ENCODE measurements at regions not wholly inside any gene's neighbourhood (a gene's known extent, or its start where the extent isn't known, plus 50 kb on each side); places are given as distances from the start of the nearest gene placed in this dataset.

DNA sequence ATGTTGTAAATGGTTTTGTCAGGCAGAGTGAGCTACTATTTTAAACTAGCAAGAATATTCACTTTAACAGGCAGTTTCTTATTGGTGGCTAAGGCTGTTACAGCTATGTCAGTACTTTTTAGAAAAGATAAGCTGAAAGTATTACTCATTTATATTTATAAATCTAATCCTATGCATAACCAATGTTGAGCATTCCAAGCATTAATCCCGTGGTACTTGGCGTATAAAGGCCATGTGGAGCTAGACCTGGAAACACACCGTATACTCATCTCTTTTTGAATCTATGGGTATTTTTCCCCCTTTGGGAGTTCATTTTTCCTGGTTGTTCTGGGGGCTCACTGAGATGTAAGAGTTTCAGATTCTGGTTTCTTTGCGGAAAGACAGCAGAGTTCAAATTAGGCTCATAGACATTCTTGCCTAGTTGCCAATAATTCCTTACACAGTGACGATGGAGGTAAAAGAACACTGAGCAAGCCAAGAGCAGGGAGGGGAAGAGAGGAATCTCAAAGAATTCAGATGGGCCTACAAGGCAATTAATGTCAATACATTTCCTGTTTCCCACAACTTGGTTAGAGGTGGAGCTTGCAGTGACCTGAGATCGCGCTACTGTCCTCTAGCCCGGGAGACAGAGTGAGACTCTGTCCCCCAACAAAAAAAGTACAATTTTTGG, 211.5 kb downstream of the SOX4 start:
- DNase-seq (ENCODE audit: low read depth in 4 of 4, low spot score in 3 of 4), result no peak

DNA sequence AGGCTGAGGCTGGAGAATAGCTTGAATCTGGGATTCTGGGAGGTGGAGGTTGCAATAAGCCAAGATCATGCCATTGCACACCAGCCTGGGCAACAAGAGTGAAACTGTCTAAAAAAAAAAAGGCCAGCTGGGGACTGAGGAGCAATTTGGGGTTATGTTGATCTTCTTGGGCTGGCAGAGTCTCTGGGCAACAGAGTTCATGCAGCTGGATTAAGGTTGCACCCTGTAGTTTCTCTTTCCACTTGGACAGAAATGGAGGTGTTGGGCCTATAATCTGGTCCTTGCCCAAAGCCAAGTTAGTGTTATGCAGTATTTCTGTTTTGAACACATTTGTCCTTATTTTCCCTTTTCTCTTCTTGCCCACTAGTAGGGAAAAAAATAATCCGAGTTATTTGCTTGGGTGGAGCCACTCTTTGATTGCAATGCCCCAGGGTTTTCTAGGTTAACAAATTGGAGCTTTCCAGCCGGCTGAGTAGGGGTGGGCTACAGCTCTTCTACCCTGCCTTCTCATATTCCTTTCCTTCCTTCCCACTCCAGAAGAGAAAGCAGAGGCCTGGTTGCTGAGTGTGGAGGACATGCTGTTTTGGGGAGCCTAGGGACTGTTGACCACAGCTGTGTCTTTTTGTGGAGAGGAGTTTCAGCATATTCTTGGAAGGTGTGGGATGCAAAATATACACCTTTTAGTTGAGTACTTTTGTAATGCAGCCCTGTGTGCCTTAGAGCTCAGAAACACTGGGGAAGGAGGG, 213.9 kb downstream of the SOX4 start:
- DNase-seq (ENCODE audit: low read depth in 4 of 4, low spot score in 3 of 4), result no peak

DNA sequence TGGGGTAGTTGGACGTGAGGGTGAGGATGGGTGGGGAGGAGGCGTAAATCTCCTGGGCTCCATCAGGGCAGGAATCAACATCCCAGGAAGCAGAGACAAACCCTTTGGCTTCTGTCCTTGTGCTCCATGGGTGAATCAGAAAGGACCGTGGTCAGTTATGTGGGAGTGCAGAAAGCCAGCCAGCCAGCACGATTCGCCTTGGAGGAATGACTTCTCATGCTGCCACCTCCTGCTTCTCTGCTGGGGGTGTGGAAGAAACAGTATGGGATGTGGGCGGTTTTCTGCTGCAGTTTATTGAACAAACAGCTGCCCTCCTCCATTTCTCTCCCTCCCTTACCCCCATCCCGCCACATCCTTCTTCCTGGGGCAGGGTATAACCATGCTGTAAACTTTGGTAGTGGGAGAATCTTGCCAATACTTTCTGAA, 214.5 kb downstream of the SOX4 start:
- no peak for DNase-seq (ENCODE audit: low read depth in 4 of 4, low spot score in 3 of 4)

DNA sequence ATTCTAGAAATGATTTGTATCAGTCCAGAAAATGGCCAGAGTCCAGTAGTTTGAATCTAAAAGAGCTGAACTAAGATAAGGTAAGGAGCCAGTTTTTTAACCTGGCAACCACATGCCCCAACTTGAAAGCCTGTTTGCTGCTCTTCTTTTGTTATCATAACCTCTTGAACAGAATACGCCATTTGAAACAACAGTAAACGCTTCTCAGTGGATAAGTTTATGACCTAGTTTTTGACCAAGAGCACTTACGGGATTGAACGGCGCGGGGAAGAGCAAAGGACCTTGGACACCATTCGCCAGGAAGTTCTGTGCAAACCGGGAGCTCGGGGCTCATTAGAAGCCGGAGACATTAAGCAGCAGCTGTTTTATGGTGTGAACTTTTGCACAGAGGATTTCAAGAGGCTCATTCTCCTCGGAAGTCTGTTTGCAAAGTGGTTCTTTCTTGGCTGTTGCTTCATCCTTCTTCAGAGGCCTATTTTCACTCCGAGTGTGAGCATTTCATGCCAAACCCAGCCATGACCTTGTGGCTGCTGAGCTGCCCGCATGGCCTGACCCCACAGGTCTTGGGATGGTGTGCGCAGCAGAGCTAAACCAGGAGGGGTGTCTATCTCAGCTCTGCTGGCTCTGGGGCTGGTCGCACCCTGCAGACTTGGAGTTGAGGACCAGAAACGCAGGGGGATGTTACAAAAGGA, 215.1 kb downstream of the SOX4 start:
- DNase-seq (ENCODE audit: low read depth in 4 of 4, low spot score in 3 of 4), result no peak

DNA sequence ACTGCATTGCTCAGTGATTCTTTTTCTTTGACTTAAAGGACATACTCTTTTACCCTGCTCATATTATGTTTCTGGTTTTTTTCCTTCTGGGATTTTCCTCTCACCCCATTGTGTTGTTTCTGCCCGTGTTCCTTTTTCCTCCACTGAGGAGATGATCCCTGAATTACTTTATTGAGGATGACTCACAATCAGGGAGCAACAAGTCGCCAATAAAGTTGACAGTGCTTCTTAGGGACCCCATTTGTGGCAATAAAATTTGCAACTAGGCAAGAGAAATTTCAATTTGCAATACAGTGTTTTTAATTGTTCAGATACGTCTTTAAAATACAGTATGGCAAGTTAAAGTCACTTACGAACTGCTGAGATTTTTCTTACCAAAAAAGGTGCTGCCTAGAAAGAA, 217.9 kb downstream of the SOX4 start:
- DNase-seq (ENCODE audit: low read depth in 4 of 4, low spot score in 3 of 4), result no peak

DNA sequence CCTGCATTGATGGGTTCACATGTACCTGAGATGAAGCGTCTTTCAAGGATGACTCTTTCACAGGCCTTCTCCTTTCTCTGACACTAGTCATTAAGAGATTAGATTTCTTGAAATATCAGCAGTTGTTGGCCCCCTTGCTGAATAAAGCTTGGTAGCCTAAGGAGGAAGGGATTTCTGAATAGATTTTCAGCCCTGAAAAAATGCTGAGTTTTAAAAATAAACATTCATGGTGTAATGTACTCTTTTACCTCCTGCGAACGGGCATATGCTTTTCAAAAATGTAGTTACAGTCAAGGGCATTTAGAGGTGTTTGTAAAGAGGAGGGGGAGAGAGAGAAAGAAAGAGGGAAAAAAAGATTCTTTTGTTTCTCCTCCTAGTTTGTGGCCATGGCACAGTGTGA, 222.7 kb downstream of the SOX4 start:
- DNase-seq (ENCODE audit: low read depth in 4 of 4, low spot score in 3 of 4), result no peak

DNA sequence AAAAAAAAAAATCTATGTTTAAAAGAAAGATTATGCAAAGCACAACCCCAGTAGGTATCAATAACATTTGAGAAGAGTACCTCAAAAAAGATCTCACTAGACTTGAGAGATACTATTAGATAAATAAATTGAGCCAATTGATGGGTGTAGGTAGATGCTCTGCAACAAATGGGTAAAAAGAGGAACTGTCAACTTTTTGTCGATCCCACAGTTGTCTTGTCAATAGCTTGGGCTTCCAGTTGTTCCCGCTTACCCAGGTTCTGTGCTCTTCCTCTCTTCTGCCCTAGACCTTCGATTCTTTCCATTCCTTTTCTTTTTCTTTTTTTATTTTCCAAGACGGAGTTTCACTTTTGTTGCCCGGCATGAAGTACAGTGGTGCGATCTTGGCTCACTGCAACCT, 226.9 kb downstream of the SOX4 start:
- DNase-seq (ENCODE audit: low read depth in 4 of 4, low spot score in 3 of 4), result no peak

DNA sequence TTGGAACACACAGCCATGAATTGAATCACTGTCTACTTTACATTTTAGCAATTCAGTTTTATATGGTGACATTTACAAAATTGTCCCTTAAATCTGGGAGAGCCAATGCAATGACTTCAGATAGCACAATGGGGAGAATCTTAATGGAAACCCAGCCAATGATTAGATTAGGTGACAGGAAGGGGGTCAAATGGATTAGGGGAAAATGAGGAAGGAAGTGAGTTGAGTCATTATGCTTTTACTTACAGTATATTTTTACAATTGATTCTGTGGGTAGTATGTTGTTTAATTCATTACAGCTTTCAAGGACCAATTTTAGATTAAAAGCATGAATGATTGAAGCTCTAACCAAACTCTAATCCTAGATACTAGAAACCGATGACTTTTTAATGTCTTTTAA, 229.8 kb downstream of the SOX4 start:
- no peak for DNase-seq (ENCODE audit: low read depth in 4 of 4, low spot score in 3 of 4)

DNA sequence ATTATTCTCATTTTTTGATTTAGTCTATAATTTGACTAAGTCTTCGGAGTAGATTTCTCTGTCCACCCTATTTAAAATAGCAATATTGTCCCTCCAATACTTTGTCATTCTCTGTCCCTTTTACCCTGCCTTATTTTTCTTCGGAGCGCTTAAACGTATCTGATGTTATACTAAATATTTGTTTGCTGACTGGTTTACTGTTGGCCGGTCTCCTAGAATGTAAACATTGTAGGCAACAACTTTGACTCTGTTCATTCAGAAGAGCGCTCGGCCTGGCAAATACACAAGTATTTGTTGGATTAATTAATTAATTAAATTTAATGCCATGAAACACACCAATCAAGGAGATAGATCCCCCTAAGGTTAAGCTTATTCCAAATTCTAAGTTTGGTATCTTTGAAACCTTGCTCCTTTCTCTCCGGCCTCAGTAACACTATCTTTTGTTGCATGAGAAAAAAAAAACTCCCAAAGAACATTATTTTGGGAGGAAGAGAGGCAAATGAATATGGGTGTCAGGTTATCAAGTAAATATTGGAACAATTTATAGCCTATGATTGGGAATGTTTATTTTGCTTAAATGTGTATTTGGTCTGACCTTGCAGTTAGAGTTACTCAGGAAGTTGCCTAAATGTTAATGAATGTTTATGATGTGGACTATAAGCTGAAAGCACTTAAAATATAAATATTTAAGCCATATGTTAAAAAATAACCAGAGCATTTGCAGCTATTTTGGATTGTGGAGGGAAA, 231.1 kb downstream of the SOX4 start:
- no peak for DNase-seq (ENCODE audit: low read depth in 4 of 4, low spot score in 3 of 4)

DNA sequence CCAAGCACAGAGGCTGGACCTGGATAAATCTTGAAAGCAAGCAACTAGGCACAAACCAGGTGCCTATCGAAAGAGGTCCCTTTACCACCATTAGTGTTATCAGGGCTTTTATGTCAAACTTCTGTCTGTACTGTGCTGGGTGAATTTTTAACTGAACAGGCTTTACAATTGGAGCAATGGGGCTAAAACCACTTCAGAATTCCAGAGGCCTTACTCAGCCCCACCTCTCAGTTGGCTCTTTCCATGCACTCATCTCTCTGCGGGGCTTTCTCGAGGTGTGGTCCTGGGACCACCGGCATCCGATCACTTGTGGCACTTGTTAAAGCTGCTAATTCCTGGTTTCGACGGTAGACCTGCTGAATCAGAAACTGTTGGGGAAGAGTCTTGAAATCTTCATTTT, 232.5 kb downstream of the SOX4 start:
- DNase-seq (ENCODE audit: low read depth in 4 of 4, low spot score in 3 of 4), result no peak

DNA sequence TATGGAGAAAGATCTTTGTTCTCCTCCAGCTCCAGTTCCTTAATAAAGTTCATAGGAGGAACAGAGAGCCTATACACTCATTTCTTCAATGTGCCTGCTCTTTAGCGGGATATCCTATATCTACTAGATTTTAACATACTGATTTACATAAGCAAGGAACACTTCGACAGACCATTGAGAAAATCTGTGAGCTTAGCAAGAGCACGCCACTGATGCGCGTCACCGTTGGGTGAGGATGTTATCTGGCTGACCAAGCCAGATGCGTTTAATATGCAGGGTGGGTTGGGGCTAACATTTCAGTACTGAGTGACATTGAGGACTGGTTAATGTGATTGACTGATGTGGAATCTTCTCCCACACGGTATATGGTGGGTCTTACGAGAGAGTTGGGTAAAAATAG, 233.4 kb downstream of the SOX4 start:
- no peak for DNase-seq (ENCODE audit: low read depth in 4 of 4, low spot score in 3 of 4)

DNA sequence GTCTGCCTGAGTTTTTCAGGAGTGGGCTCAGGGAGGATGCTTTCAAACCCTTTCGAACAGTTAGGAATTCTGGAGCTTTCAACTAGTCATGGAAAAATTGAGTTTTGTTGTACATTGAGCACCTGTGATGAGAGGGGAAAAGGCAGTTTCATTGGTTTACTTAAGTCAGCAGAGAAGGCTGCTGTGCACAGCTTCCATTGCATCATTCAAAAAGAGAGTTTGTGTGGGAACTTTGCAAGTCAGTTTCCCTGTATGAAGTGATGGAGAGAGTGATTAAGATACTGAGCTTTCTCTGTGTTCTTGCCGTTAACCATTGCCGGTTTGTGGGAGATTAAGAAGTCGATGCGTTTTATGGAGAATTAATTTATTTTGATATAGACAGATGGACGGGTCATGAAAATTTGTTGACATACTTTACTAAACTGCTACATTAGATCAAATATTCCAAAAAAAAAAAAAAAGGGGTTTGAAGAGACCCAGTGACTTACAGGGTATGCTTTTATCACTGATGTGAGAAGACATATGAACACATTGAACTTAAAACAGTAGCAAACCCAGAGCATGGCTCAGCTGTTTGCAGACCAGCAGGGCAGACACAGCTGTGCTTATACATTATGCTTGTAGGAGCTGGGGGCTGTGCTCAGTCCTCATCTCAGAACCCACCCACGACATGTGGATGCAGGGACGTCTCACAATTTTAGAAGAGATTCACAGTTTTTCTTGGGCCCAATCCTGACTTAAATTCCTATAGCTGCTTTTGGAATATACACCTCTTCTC, 234.1 kb downstream of the SOX4 start:
- DNase-seq (ENCODE audit: low read depth in 4 of 4, low spot score in 3 of 4), result no peak

DNA sequence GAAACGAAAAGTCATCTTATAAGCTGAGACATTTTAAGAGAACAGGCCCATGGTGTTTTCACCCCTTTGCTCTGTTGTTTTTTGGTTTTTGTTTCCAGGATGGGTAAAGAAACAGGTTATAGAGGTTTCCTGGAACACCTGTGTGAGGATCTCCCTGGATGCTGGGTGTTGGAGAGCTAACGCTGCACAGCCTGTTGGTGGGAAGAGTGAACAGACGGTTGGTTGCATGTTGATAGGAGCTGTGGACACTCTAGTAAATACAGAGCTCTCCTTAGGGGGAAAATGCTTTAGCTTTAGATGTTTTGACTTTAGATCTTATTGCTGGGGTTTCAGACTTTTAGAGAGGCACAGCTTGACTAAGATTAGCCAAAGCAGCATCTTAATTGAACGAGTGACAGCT, 235.2 kb downstream of the SOX4 start:
- DNase-seq (ENCODE audit: low read depth in 4 of 4, low spot score in 3 of 4), result no peak

DNA sequence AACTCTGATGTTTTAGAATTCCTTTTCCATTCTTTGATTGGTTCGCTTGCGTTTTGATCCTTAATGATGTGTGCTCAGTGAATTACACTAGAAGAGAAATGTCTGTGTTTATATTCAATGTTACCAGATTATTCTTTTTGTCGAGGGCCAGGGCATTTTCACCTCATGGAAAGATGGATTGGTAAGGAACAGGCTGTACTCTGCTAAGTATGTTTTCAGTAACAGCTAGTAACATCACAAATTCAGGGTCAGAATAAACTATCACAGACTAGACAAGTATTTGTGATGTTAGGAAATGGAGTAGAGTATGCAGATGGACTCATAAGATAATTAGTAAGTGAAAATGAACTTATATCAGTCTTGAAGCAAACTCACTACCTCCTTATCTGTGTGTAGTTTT, 235.6 kb downstream of the SOX4 start:
- DNase-seq (ENCODE audit: low read depth in 4 of 4, low spot score in 3 of 4), result no peak

DNA sequence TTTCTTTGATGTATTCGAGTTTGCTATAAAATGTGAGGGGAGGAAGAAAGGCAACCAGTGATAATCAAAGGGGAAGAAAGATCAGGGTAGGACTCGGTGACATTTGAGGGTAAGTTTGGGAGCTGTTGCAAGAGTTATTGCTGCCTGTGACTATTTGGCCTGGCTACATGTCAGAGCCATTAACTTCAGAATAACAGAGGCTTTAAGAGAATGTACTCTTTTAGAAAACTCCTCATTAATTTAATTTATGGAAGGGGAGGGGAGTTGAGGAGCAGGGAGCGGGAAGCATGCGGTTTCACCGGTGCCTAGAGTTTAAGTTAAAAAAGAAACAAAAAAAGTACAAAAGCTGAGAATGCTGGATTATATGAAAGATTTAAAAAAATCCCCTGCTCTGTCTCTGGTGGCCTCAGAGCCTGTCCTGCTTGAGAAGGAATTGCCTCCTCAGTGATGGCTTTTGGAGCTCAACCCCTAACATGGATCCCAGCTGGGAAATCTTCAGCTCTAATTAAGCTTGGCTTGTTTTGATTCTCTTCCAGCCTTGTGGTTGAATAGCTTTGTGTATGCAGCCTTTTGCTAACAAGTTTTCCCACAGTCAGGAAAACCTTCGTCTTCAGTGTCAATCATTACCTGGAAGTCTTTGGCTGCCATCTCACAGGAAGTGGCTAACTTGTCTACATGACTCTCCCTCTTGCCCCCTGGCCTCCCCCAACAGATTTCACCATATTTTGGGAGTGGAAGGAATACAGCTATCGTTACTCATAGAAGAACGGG, 238.2 kb downstream of the SOX4 start:
- peak in 3 of 4 donors; percentile 68 to 83 (median 72) for DNase-seq (ENCODE audit: low read depth in 4 of 4, low spot score in 3 of 4)

DNA sequence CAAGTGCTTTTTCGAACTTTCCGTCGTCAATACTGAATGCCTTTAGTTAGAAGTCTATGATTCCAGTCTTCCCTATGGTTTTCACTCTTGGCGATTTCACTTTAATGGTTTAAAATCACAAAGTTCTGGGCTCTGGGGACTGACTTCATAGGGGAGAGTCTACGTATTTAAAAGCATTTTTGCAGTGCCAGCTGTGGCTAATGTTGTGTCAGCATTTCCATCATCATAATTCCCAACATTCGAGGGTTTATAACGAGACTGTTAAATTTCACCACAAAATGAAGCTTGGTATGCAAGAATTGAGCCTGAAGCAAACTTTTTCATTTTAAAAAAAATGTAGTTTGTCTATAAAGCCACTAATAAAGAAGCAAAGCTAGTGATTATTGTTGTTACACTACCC, 242.7 kb downstream of the SOX4 start:
- no peak for DNase-seq (ENCODE audit: low read depth in 4 of 4, low spot score in 3 of 4)

DNA sequence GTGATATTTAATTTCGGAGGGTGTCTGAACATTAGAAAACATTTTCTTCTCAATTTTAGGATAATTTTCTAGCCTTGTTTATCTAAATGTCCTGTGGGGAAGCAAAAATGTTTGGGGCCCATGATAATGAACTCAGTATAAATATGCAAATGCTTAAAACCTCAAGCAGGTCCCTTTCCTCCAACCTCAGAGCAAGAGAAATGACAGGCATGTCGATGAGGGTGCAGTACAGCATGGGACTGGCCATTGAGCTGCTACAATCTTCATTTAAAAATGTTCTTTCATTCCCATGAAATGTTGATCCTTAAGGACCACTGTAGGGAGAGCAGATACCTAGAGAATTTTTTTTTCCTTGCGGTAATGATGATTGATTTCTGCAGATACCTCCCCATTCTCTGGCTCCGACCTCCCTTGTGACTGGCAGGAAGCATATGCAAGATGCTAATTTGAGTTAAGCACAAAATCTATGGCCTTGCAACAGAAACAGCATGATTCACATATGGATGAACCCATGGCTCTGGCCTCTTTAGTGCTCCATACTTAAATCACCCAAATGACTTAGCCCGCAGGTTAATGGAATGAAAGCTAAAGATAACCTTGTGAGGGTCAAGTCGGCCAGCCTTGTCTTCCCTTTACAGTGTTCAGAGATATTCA, 243.3 kb downstream of the SOX4 start:
- DNase-seq (ENCODE audit: low read depth in 4 of 4, low spot score in 3 of 4), result no peak

DNA sequence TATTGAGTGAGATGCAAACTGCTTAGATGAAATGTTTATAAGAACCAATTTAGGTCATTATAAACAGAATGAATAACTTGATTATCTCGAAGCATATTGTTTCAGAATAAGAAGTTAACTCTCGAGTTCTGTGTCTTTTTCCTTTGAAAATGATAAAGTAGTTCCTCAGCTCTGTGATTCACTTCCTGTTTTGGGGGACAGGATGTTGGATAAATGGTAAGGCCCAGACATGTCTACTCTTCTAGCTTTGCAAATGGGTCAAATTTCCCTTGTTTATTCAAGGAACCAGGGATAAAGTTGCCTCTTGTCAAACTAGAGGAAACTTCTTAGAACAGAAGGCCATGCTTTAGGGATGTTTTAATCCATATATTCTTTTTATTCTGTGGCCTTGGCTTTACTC, 246.9 kb downstream of the SOX4 start:
- no peak for DNase-seq (ENCODE audit: low read depth in 4 of 4, low spot score in 3 of 4)
